Thyroid gland (tissue), 4 donors: ENCODE measurements at regions not wholly inside any gene's neighbourhood (a gene's known extent, or its start where the extent isn't known, plus 50 kb on each side); places are given as distances from the start of the nearest gene placed in this dataset.

Experiments
- POLR2A ChIP-seq, 2 donors: fragments of 450-650 bp; IDR thresholded peaks; one replicate each; pipeline ENCODE4 v1.6.1; 2017; ENCODE audit warnings: antibody characterized with exemption in 2 of 2, mild to moderate bottlenecking in 2 of 2, moderate library complexity in 1 of 2
- TF ChIP-seq, protein P1 (sequence below), 6 experiments: fragments of 200-600 bp in 3 of 6; fragments of 450-650 bp in 3 of 6; sonication (generic) in 3 of 6; IDR thresholded peaks; one replicate each; pipeline ENCODE4 v1.5.1; 2016 to 2019; ENCODE audit warnings: antibody characterized with exemption in 6 of 6, mild to moderate bottlenecking in 2 of 6, inconsistent platforms in 1 of 6, moderate library complexity in 1 of 6

DNA sequence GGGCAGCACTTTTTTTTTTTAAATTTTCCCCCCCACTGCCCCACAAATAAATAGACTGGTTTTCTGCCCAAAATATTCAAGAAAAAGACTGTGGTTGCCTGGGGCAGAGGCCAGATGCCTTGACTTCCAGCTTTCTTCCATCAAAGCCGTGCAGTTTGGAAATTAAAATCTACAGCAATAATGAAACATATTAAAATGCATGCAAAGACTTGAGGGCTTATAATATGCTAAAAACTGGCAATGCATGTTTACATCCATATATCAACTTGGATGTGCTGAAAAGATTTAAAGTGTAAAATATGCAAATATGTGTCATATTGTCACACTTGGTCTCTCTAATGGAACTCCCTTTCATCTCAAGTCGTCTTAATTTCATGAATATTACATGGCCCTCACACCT is 2036.2 kb upstream of the PIK3C3 start:
- TF ChIP-seq POLR2A (IDR thresholded peaks at IDR 0.05), result no peak
- TF ChIP-seq, protein P1, sequence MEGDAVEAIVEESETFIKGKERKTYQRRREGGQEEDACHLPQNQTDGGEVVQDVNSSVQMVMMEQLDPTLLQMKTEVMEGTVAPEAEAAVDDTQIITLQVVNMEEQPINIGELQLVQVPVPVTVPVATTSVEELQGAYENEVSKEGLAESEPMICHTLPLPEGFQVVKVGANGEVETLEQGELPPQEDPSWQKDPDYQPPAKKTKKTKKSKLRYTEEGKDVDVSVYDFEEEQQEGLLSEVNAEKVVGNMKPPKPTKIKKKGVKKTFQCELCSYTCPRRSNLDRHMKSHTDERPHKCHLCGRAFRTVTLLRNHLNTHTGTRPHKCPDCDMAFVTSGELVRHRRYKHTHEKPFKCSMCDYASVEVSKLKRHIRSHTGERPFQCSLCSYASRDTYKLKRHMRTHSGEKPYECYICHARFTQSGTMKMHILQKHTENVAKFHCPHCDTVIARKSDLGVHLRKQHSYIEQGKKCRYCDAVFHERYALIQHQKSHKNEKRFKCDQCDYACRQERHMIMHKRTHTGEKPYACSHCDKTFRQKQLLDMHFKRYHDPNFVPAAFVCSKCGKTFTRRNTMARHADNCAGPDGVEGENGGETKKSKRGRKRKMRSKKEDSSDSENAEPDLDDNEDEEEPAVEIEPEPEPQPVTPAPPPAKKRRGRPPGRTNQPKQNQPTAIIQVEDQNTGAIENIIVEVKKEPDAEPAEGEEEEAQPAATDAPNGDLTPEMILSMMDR (IDR thresholded peaks at IDR 0.05), result no peak
